CD4-positive, alpha-beta T cell treated with Interleukin-6 for 4 hours (primary cell): ENCODE measurements at regions not wholly inside any gene's neighbourhood (a gene's known extent, or its start where the extent isn't known, plus 50 kb on each side); places are given as distances from the start of the nearest gene placed in this dataset.

Experiments
- DNase-seq: peaks from one replicate; pipeline ENCODE4 v3.0.0-alpha.2; 2020; ENCODE audit warnings: mixed read lengths

DNA sequence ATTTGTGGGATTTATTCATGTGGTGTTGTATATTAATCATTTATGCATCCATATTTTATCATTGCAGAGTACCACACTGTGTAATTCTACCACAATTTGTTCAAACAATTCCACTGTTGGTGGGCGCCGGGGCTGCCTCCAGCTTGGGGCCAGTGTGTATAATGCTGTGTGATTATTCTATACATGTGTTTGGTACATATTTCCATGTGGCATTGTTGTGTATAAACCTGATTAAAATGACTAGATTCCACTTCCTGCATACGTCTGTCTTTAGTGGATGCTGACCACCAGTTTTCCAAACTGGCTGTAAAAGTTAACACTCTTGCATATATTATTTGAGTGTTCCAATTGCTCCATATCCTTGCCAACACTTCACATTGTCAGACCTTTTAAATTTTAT, 1213.8 kb downstream of the TBC1D22A start:
- no peak for DNase-seq

DNA sequence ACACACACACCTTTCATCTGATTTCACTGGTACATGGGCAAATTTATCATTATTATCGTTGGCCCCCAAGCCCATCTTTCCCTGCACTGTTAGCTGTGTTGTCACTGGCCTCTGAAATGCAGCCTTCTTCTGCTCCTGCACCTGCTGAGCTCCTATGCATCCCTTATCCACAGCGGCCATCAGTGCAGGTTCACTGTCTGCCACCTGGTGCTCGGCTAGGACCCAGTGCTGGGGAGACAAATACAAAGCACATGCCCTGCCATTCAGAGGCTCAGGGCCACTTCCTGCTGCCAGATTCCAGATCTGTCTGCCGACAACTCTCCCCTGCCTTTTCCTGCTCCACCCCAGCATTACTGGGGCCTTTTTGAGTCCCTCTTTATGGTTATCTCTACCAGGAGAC, 1205.4 kb downstream of the TBC1D22A start:
- no peak for DNase-seq

DNA sequence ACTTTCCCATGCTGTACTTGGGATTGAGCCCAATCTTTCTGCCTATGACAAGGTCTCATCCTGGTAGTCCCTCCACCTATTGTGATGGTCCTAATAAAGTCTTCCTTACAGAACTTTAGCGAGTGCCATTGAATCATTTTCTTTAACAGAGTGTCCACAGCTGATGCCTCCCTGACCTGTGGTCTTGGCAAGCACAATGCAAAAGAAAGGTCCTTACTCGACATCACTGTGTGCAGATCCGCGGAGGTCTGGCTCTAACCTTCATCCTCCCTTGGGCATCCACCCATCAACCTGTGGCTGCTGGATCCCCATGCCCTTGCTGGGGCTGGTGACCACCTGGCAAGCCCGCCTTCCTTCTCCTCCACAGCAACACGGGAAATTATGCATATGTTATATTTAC, 1203.9 kb downstream of the TBC1D22A start:
- no peak for DNase-seq

DNA sequence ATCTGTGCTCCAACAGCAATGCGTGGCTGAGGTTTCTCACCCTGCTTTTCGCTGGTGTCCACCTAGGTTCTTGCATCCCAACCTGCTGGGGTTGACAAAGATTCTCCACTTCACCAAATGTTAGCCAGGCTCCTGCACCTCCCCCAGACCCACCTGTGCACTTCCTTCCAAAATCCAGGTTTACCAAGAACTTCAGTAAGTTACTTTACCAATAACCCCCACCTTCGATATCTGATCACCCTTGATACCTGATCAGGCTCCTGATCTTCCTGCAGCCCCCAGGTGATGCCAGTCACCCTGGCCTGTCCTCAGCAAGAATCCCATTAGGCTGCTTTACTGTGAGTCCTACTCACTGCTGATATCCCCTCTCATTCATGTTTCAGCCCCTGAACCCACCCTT, 1203.4 kb downstream of the TBC1D22A start:
- DNase-seq: no peak

DNA sequence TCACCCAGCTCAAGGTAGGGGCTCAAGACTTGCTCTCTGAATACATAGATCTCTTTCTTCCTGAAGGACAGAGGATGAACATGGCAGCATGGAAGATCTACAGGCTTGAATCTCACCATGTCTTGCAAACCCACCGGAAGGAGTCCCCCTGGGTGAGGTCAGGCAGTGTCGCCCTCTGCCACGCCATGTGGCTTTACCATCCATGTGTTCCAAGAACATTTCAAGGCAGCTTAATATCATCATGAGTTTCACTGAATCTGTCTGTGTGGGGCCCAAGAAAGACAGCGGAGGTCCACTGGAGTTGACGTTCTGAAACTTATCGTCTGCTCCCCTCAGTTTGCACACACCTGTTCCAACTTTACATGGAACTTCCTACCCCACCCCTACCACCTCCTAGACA, 1202.6 kb downstream of the TBC1D22A start:
- no peak for DNase-seq

DNA sequence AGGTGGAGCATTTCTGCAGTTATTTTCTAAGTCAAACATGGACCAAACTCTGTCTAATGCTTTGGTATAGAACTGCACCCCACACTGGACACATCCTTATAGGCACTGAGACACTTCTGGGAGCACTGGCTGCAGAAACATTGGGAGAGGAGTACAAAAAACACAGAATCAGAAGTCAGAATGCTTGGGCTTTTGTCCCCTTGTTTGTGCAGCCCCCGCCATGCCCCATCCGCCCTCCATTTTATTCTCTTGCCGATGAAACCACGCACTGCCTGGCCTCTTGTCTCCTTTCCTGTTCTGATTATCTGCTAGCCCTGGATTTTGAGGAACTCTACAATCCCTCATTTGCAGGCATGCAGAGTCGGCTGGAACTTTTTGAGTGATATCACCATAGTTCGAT, 1201.2 kb downstream of the TBC1D22A start:
- DNase-seq: no peak

DNA sequence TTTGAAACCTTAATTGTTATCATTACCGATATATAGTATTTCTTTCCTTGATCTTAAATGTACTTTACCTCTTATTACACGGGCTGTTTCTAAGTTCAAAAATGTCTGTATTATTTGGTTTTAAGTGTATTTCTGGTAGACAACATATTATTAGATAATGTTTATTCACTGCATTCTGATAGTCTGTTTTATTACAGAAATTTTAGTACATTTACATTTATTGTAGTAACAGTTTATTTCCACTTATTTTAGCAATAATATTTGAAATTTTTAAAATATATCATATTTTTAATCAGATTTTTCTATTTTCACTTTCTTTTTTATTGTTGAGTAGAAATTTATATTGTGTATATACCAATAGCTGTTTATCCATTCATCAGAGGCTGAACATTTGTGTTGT, 1195.2 kb downstream of the TBC1D22A start:
- no peak for DNase-seq

DNA sequence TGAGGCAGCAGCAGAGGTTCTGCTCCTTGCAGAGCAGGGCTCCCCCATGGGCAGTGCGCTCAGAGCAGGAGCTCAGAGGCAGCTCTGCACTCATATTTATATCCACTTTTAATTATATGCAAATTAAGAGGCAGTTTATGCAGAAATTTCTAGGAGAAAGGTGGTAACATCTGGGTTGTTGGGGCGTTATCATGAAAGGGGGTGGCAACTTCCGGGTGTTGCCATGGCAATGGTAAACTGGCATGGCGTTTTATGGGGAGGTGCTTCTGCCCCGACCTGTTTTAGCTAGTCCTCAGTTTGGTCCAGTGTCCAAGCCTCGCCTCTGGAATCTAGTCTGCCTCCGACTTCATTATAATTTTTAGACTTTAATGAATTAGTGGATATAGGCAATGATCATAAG, 1191.7 kb downstream of the TBC1D22A start:
- no peak for DNase-seq

DNA sequence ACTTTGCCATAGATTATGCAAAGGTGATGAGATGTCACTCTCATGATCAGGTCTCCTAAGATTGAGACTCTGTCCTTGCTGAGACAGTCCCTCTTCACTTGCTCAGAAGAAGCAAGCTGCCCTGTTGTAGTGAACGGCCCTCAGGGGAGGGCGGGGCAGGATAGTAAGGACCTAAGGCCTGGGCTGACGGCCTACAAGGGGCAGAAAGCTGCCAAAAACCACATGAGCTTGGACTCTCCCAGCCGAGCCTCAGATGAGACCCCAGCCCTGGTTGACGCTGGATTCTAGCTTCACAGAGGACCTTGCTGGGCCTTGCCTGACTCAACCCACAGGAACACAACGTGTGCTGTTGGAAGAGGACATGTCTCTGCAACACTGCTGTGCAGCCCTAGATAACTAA, 1182.5 kb downstream of the TBC1D22A start:
- DNase-seq: no peak

DNA sequence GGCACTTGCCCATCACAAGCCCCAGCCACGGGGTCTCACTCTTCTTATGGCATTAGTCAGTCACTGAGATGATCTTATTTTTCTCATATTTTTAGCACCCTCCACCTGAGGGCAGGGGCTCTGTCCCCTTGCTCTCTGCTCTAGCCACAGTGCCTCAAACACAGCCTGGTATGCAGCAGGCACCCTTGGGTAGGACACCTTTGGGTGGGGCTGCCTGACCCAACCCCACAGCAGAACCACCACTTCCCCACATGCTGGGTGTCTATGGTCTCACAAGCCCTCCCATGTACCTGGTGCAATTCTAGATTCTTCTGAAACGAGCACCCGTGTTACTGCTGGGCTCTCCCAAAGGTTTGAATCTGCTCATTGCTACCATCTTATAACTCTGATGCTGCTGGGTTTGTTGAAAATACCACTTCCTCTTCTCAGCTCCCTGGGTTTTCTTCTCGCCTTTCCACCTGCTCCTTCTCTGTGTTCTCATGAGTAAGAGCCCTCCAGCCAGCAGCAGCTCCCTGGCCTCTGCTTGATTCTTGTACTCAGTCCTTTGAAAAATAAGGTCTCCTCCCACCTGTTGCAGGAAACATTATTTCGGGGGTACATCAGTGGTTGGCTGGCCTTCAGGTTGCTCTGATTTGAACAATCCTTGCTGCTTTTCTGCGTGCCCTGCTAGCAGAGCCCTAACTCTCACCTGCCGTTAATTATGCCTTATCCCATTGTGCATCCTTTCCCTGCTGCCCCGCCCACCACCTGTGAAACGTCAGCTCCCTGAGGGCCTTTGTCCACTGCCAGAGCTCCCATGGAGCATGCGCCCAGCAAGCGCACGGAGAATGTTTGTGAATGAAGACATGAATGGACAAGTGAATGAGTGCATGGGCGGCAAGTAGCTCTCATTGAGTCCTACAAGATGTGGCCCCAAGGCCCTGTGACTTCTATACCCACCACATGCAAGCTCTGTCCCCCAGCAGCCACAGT, 1181.6 kb downstream of the TBC1D22A start:
- no peak for DNase-seq

DNA sequence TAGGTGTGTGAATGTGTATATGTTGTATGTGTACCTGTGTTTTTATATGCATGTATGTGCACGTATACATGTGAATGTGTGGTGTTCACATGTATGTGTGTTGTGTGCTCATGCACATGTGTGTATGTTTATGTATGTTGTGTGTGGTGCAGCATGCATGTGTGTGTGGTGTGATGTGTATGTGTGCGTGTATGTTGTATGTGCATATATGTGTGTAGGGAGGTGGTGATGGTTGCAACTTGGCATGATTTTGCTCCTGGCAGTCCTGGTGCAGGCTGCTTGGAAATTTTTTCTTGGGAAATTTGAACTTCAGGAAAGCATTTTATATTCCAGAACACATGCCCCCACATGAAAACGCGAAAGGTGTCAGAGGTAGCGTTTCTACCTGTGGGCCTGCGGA, 1177.8 kb downstream of the TBC1D22A start:
- no peak for DNase-seq

DNA sequence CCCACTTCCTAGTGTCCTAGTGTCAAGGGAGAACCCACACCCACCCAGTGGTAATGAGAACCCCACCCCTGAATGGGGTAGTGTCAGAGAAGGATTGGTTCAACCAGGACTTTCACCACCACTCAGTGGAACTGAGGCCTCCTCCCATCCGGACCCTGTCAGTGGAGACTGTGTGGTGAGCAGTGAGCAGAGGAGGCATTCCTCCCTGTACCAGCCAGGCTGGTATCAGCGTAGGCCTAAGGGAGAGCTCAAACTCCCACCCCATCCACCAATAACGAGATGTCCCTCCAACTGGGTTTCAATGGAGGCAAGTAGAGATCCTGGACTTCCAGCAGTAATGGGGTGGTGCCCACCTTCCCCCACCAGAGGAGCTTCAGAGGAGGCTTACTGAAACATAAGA, 1171.4 kb downstream of the TBC1D22A start:
- DNase-seq: no peak

DNA sequence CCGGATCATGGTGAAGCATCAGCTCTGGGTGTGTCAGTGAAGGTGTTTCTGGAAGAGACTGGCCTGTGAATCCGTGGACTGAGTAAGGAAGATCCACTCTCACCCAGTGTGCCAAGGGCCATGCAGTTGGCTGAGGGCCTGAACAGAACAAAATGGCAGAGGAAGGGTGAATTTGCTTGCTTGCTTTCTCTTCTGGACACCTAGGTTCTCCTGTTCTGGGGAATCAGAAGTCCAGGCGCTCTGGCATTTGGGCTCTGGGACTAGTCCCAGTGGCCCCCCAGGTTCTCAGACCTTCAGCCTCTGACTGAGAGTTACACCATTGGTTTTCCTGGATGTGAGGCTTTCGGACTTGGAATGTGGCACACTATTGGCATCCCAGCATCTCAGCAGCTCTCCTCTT, 1170.8 kb downstream of the TBC1D22A start:
- DNase-seq: no peak

DNA sequence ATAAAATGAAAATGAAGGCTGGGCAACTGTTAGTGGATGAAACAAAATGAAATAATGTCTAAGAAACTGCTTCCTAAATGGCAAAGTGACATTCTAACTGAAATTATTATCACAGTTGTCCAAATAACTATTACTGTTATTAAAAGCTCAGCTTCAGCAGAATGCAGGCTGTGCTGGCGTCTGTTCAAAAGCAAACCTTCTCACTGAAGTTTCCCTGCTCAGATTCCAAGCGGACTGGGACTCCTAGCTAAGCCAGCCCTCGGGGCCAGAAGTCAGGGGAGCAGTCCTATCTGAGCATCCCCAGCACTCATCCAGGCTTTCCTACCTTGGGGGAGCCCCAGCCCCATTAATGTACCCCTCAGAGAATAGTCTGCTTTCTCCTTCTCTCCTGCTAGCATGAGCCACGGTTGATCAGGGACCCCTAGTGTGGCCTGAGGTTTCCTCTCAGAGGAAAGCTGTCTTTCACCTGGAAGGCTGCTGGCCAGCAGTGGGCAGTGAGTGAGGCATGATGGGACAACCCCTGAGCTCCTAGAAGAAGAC, 1167.3 kb downstream of the TBC1D22A start:
- no peak for DNase-seq

DNA sequence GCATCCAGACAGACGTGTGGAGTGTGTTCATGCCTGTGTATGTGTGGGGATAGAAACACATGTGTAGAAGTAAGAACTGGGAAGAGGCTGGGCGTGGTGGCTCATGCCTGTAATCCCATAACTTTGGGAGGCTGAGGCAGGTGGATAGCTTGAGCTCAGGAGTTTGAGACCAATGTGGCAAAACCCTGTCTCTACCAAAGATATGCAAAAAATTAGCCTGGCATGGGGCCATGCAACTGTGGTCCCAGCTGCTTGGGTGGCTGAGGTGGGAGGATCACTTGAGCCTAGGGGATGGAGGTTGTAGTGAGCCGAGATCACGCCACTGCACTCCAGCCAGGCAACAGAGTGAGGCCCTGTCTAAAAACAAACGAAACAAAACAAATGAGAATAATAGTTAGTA, 1166.6 kb downstream of the TBC1D22A start:
- no peak for DNase-seq

DNA sequence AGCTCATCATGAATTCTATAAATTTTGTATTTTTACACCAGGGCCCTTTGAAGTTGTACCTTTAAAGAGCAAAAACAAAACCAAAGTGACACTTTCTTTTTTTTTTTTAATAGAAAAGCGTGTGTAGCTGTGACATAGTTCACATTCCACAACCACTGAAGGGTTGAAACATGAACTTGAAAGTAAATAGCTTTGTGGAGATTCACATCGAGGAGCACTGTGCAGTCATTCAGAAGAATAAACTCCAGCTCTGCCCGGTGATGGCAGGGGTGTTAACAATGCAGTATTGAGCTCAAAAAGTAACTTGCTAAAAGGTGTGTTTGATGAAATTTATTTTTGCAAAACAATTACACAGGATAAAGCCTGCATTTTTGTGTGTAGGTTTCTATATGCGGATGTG, 1166.2 kb downstream of the TBC1D22A start:
- DNase-seq: no peak

DNA sequence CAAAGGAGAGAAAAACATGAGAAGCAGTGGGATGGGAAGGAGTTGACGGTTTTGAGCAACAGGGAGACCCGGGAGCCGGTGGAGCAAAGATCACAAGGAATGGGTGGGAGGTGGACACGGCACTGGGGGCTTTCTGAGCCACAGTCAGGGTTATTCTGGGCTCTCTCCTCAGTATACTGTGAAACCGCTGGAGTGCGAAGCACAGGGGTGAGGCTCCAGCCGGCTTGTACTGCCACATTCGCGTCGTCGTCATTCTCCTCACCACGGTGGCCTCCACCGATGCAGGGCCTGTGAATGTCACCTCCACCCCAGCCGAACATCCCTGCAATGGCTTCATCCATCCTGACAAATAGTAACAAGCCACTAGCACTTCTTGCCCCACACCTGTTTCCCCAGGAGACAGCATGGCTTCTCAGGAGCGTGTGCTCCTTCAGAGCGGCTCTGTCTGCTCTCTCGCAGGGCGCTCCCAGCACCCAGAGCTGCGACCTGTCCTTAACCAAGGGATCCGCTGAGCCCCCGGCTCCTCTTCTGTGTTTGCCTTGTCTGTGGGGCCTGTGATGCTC, 1165.3 kb downstream of the TBC1D22A start:
- DNase-seq: no peak

DNA sequence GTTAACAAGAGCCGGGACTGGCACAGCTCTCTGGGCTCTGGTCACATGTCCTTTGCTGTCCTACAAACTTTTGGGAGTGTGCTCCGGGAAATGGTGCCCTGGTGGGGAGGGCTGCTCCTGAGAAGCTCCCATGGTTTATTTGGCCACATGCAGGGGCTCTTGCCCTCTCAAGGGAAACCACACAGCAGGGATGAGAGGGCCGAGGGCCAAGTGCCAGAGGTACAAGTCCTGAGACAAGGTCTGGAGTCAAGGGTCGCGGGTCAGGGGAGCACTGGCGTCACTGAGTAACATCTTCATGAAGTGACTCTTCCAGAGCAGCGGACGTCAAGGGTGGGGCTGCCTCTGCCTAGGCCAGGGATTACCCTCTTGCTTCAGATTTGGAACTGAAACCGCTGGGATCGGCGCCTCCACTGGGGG, 1160.6 kb downstream of the TBC1D22A start:
- DNase-seq: no peak

DNA sequence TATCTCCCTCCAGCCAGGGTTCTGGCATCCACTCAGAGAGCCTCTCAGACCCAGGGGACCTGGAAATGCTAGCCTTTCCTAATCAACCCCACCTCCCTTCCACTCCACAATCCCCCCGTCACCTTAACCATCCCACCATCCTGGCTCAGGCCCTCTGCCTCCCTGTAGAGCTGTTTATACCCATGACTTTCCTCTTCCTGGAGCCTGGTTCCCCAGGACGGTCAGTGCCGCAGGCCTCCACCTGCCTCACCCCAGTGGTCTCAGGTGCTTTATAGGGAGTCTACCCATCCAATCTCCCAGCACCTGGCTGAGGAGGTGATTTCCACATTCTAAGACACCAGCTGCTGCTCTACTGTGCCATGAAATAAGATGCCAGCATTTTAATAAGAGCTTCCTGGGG, 1159.5 kb downstream of the TBC1D22A start:
- no peak for DNase-seq

DNA sequence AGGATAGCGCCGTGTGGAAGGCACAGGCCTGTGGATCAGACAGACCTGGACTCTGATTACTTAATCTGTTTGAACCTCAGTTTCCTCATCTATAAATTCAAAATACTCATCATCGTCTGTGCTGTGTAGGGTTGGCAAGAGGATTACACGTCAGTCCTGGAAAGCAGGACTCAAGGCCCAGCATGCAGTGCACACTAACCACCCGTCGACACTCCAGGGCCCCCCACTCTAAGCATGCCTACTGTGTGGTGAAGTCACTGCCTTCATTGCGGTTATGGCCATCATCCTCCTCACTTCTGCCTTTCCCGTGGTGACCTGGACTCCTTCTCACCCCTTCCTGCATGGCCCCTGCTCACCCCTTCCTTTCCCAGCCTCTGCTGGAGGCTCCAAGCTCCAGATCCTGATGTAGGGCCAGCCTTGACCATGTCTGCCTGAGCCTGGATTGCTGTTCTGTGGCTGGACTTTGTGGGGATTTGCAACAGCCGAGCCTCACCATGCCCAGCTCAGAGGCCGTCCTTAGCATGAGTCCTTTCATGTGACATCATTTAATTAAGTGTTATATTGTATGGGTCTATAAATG, 1158.0 kb downstream of the TBC1D22A start:
- DNase-seq: no peak

DNA sequence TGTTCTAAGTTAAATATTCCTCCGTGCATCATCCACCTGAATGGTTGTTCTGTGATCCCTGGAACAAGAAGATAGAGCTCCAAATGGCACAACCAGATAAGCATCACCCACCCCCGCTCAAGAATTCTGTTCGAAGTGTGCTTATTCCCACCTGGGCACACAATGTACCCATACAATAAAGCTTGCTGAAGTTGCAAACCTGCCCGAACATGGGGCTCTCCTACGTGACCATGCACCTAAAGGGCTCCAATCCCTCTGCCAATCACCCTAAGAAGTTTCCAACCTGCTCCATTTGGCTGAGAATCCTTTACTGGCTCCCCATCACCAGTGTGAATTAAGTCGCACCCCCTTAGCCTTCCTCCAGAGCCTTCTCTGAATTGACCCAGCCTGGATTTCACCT, 1157.4 kb downstream of the TBC1D22A start:
- DNase-seq: no peak

DNA sequence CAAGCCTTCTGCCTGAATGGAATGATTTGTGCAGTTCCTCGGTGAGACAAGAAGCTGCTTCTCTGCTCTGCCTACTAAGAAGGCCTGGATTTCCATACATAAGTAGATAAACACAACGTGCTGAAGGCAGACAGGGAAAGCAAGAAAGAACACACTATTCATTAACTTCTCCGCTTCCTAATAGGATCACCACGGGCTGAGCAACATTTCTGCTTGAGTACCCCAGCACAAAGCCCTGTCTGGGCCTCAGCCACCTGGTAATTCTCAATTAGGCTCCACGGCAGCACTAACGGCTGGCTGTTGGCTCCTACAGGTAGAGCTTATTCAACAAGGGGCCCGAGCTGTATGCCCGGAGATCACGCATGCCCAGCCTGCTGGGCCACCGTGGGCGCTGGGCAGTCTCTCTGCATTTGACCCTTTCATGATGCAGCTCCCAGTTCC, 1156.6 kb downstream of the TBC1D22A start:
- no peak for DNase-seq

DNA sequence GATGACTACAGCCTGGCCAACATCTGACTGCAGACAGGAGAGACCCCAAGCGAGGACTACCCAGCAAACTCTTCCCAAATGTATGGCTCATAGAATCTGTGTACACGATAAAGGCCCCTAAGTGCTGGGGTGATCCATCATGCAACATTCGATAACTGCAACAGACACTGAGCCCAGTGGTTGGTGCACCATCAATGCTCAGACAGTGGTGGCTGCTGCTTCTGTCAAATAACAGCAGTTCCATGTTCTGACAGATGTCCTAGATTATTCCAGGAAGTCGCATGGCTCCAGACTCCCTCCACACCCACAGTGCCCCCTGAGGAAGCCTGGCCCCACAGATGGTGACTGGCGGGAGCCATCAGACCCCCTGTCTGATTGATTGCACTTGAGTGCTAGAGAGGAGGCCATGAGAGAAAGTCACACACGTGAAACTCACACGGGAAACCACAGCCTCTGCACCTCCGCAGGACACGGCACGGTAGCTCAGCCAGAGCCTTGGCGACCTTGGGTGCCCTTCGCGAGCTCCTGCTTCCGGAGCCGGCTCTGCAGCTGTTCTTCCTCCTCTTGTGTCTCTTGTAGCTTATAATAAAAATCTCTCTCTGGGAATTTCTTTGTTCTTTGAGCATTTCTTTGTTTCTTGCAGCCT, 1155.9 kb downstream of the TBC1D22A start:
- DNase-seq: peak; percentile 3
